Testis (tissue), 2 donors: ENCODE measurements at regions not wholly inside any gene's neighbourhood (a gene's known extent, or its start where the extent isn't known, plus 50 kb on each side); places are given as distances from the start of the nearest gene placed in this dataset.

Experiments used
- CTCF ChIP-seq, 3 experiments: fragments of 450-650 bp in 2 of 3; fragments of 200-600 bp in 1 of 3; sonication (generic) in 1 of 3; IDR thresholded peaks; one replicate each; pipeline ENCODE4 v1.5.1; 2016 to 2019; ENCODE audit warnings: antibody characterized with exemption in 3 of 3, mild to moderate bottlenecking in 2 of 3, moderate library complexity in 1 of 3
- POLR2A ChIP-seq: fragments of 450-650 bp; IDR thresholded peaks from one replicate; pipeline ENCODE4 v1.6.1; 2017; ENCODE audit warnings: antibody characterized with exemption, mild to moderate bottlenecking, moderate library complexity

- no peak for TF ChIP-seq CTCF (IDR thresholded peaks at IDR 0.05)
- no peak for TF ChIP-seq POLR2A
Observed at GRCh38 chr21:28132713-28133112, 860.0 kb downstream of the LTN1 start.
